SK-N-SH treated with all-trans-retinoic acid at 6 μM for 48 hours (cell line): ENCODE measurements at regions not wholly inside any gene's neighbourhood (a gene's known extent, or its start where the extent isn't known, plus 50 kb on each side); places are given as distances from the start of the nearest gene placed in this dataset.

Experiments
- ATAC-seq: fragments of 200-7000 bp; cut with Tn5 transposase; 3 replicates; pipeline ENCODE4 v1.9.1; 2020; ENCODE audit warnings: mild to moderate bottlenecking, moderate library complexity
- ARNTL ChIP-seq: fragments of 450-650 bp; formaldehyde crosslinking; IDR thresholded peaks from 2 replicates; pipeline ENCODE4 v1.5.0; 2020; ENCODE audit warnings: low read depth, mild to moderate bottlenecking, moderate library complexity, borderline replicate concordance
- BACH2 ChIP-seq: fragments of 250-450 bp; sonication (Bioruptor Pico); IDR thresholded peaks from 2 replicates; pipeline ENCODE4 v1.9.0; 2021; ENCODE audit warnings: mild to moderate bottlenecking, borderline replicate concordance
- CREB5 ChIP-seq: fragments of 250-450 bp; sonication (Bioruptor Pico); IDR thresholded peaks from 2 replicates; pipeline ENCODE4 v1.5.1; 2020; ENCODE audit warnings: low read depth, mild to moderate bottlenecking, moderate library complexity
- CSDC2 ChIP-seq: fragments of 250-450 bp; sonication (Bioruptor Pico); IDR thresholded peaks from 2 replicates; pipeline ENCODE4 v1.5.0; 2020; ENCODE audit warnings: mild to moderate bottlenecking, moderate library complexity
- CSRNP3 ChIP-seq: fragments of 250-450 bp; sonication (Bioruptor Pico); IDR thresholded peaks from 2 replicates; pipeline ENCODE4 v1.5.1; 2021; ENCODE audit warnings: mild to moderate bottlenecking, moderate library complexity
- ESRRG ChIP-seq: fragments of 250-450 bp; sonication (Bioruptor Pico); IDR thresholded peaks from 2 replicates; pipeline ENCODE4 v1.6.1; 2021; ENCODE audit warnings: mild to moderate bottlenecking
- GLIS3 ChIP-seq: fragments of 250-450 bp; sonication (Bioruptor Pico); IDR thresholded peaks from 2 replicates; pipeline ENCODE4 v1.5.0; 2020; ENCODE audit warnings: mild to moderate bottlenecking, moderate library complexity
- OSR1 ChIP-seq: fragments of 250-450 bp; sonication (Bioruptor Pico); IDR thresholded peaks from 2 replicates; pipeline ENCODE4 v1.8.0; 2022; ENCODE audit warnings: moderate library complexity, mild to moderate bottlenecking, inconsistent platforms
- PATZ1 ChIP-seq: fragments of 250-450 bp; sonication (Bioruptor Pico); IDR thresholded peaks from 2 replicates; pipeline ENCODE4 v1.8.0; 2020; ENCODE audit warnings: mild to moderate bottlenecking, moderate library complexity, borderline replicate concordance
- POU6F1 ChIP-seq: fragments of 250-450 bp; sonication (Bioruptor Pico); IDR thresholded peaks from 2 replicates; pipeline ENCODE4 v1.8.0; 2021; ENCODE audit warnings: low read depth, mild to moderate bottlenecking, moderate library complexity, borderline replicate concordance
- PPARA ChIP-seq: fragments of 250-450 bp; sonication (Bioruptor Pico); IDR thresholded peaks from 2 replicates; pipeline ENCODE4 v1.5.0; 2020; ENCODE audit warnings: mild to moderate bottlenecking, borderline replicate concordance
- RARB ChIP-seq: fragments of 250-450 bp; sonication (Bioruptor Pico); IDR thresholded peaks from 2 replicates; pipeline ENCODE4 v1.8.0; 2021; ENCODE audit warnings: mild to moderate bottlenecking, moderate library complexity
- SNAI2 ChIP-seq: fragments of 250-450 bp; sonication (Bioruptor Pico); IDR thresholded peaks from 2 replicates; pipeline ENCODE4 v1.5.0; 2020; ENCODE audit warnings: mild to moderate bottlenecking, moderate library complexity
- TCF4 ChIP-seq: fragments of 250-450 bp; sonication (Bioruptor Pico); IDR thresholded peaks from 2 replicates; pipeline ENCODE4 v1.8.0; 2021; ENCODE audit warnings: mild to moderate bottlenecking, moderate library complexity, borderline replicate concordance
- TSHZ2 ChIP-seq: fragments of 250-450 bp; sonication (Bioruptor Pico); IDR thresholded peaks from 2 replicates; pipeline ENCODE4 v1.5.0; 2020; ENCODE audit warnings: mild to moderate bottlenecking, moderate library complexity
- ZC3H10 ChIP-seq: fragments of 250-450 bp; sonication (Bioruptor Pico); IDR thresholded peaks from 2 replicates; pipeline ENCODE4 v1.5.1; 2021; ENCODE audit warnings: mild to moderate bottlenecking, moderate library complexity
- ZFP3 ChIP-seq: fragments of 250-450 bp; sonication (Bioruptor Pico); IDR thresholded peaks from 2 replicates; pipeline ENCODE4 v1.5.0; 2020; ENCODE audit warnings: mild to moderate bottlenecking, moderate library complexity
- ZNF8 ChIP-seq: fragments of 450-650 bp; formaldehyde crosslinking; IDR thresholded peaks from 2 replicates; pipeline ENCODE4 v1.5.0; 2020; ENCODE audit warnings: mild to moderate bottlenecking, moderate library complexity

GRCh38 chr12:113586461-113586860 lies 114.8 kb upstream of the LHX5 start:
- no peak for ATAC-seq
- TF ChIP-seq TCF4 (CRISPR knock-in tag) (no peak), TSHZ2 (no peak), RARB (CRISPR knock-in tag) (no peak), ZC3H10 (no peak), ESRRG (CRISPR knock-in tag) (no peak), GLIS3 (no peak), POU6F1 (CRISPR knock-in tag) (no peak), PATZ1 (no peak), ZNF8 (CRISPR knock-in tag) (no peak), CREB5 (CRISPR knock-in tag) (no peak)

GRCh38 chr12:113582521-113583218 lies 111.0 kb upstream of the LHX5 start:
- ATAC-seq: no peak
- no peak for TF ChIP-seq BACH2 (CRISPR knock-in tag)
- no peak for TF ChIP-seq TSHZ2
- TF ChIP-seq ZC3H10: no peak
- no peak for TF ChIP-seq CSDC2 (CRISPR knock-in tag)
- TF ChIP-seq ZFP3 (CRISPR knock-in tag): no peak
- TF ChIP-seq PATZ1: no peak
- TF ChIP-seq CSRNP3: no peak
- TF ChIP-seq SNAI2 (CRISPR knock-in tag): no peak
- TF ChIP-seq ARNTL (CRISPR knock-in tag): no peak
- TF ChIP-seq ESRRG (CRISPR knock-in tag): no peak
- TF ChIP-seq OSR1 (CRISPR knock-in tag): no peak
- no peak for TF ChIP-seq PPARA (CRISPR knock-in tag)
- no peak for TF ChIP-seq TCF4 (CRISPR knock-in tag)
- TF ChIP-seq RARB (CRISPR knock-in tag): no peak
- TF ChIP-seq POU6F1 (CRISPR knock-in tag): no peak
